K562 (cell line): ENCODE measurements at regions not wholly inside any gene's neighbourhood (a gene's known extent, or its start where the extent isn't known, plus 50 kb on each side); places are given as distances from the start of the nearest gene placed in this dataset.

Experiments
- ATAC-seq: fragments of 200-7000 bp; cut with Tn5 transposase; 3 replicates; pipeline ENCODE4 v1.9.1; 2020; ENCODE audit warnings: moderate library complexity
- BruUV-seq: library from RNA; stranded (reverse); fragments of 400-500 nt; replicated peaks from 2 replicates; lab custom pipeline; 2021; lab: Mats Ljungman, UMichigan
- CTCF ChIA-PET: fragments of 300-600 bp; formaldehyde crosslinking; extraction: SDS; loops from one replicate; lab custom pipeline; 2021; ENCODE audit warnings: low intra/inter-chr PET ratio; lab: Yijun Ruan, JAX
- POLR2A ChIA-PET: fragments of 300-600, 350-650 bp; sonication (Branson Sonifier 250); formaldehyde crosslinking; extraction: SDS; loops from one replicate; lab custom pipeline; 2021; ENCODE audit warnings: antibody characterized with exemption, inconsistent platforms; lab: Yijun Ruan, JAX
- DNase-seq, 4 experiments: peaks; one replicate each; pipeline versions ENCODE4 v3.0.0 to v3.0.0-alpha.2; 2011 to 2018; ENCODE audit warnings: low spot score in 3 of 4, mixed read lengths in 3 of 4; ENCODE audit errors: extremely low read depth in 1 of 4
- FAIRE-seq: peaks from 2 replicates; lab custom pipeline; 2011; peaks lifted over from hg19 to GRCh38; lab: Jason Lieb, UNC
- H2AFZ ChIP-seq: 2 replicates; pipeline ENCODE4 v1.6.0; 2011; ENCODE audit warnings: low read depth, low read length, control low read depth, inconsistent platforms
- H3K27ac ChIP-seq: fragments of 200-600 bp; 3 replicates; pipeline ENCODE4 v1.8.0; 2011; ENCODE audit warnings: low read depth, mild to moderate bottlenecking, control low read depth, inconsistent platforms, low read length, moderate library complexity, mixed read lengths; ENCODE audit errors: extremely low read depth
- H3K27me3 ChIP-seq, 2 experiments: fragments of 300-600 bp in 1 of 2; 2 replicates in 1 of 2; 3 replicates in 1 of 2; pipeline versions ENCODE4 v1.6.0 to v1.8.0; 2011; ENCODE audit warnings: inconsistent platforms in 2 of 2, low read length in 2 of 2, mild to moderate bottlenecking in 1 of 2, mixed read lengths in 1 of 2, moderate library complexity in 1 of 2; ENCODE audit not compliant: control insufficient read depth in 2 of 2, insufficient read depth in 2 of 2
- H3K36me3 ChIP-seq: fragments of 300-600 bp; 3 replicates; pipeline ENCODE4 v1.8.0; 2011; ENCODE audit warnings: mild to moderate bottlenecking, low read length, inconsistent platforms; ENCODE audit not compliant: control insufficient read depth, insufficient read depth
- H3K4me1 ChIP-seq, 2 experiments: fragments of 200-600 bp in 1 of 2; replicated peaks in 1 of 2; 2 replicates in 1 of 2; 3 replicates in 1 of 2; pipeline versions ENCODE4 v1.5.1 to v1.8.0; 2011; ENCODE audit warnings: inconsistent platforms in 2 of 2, low read length in 2 of 2, mild to moderate bottlenecking in 1 of 2, mixed read lengths in 1 of 2, moderate library complexity in 1 of 2; ENCODE audit not compliant: control insufficient read depth in 2 of 2, insufficient read depth in 2 of 2
- H3K4me2 ChIP-seq: 2 replicates; pipeline ENCODE4 v1.6.1; 2011; ENCODE audit warnings: low read length, control low read depth, inconsistent platforms, mixed read lengths; ENCODE audit not compliant: insufficient read depth
- H3K4me3 ChIP-seq: fragments of 200-600 bp; sonication (generic), shearing (Covaris generic); 2 replicates; pipeline ENCODE4 v1.5.1; 2016; ENCODE audit warnings: control low read depth, inconsistent platforms
- H3K79me2 ChIP-seq: fragments of 200-600 bp; 3 replicates; pipeline ENCODE4 v1.8.0; 2011; ENCODE audit warnings: low read length, inconsistent platforms; ENCODE audit not compliant: control insufficient read depth, insufficient read depth
- H3K9ac ChIP-seq, 2 experiments: 2 replicates each; pipeline versions ENCODE4 v1.6.0 to v1.6.1; 2011; ENCODE audit warnings: low read depth in 2 of 2, low read length in 2 of 2, control low read depth in 1 of 2, inconsistent platforms in 1 of 2, mild to moderate bottlenecking in 1 of 2, mixed read lengths in 1 of 2; ENCODE audit not compliant: insufficient read depth in 1 of 2
- H3K9me1 ChIP-seq: one replicate; pipeline ENCODE4 v1.6.0; 2011; ENCODE audit warnings: inconsistent platforms, mild to moderate bottlenecking, low read length, moderate library complexity; ENCODE audit not compliant: control insufficient read depth, insufficient read depth
- H3K9me3 ChIP-seq: replicated peaks from 2 replicates; pipeline ENCODE4 v1.5.1; 2011; ENCODE audit warnings: low read depth, low read length, inconsistent platforms; ENCODE audit not compliant: control insufficient read depth, insufficient read depth
- H4K20me1 ChIP-seq: replicated peaks from 2 replicates; pipeline ENCODE4 v1.6.1; 2011; ENCODE audit warnings: low read length, inconsistent platforms, mixed read lengths; ENCODE audit not compliant: control insufficient read depth, insufficient read depth
- CBX2 ChIP-seq: fragments of 200-600 bp; sonication (generic); IDR thresholded peaks from one replicate; pipeline ENCODE4 v1.6.1; 2012; ENCODE audit warnings: mild to moderate bottlenecking, low read length, inconsistent platforms; ENCODE audit not compliant: insufficient read depth, poor library complexity, severe bottlenecking
- CEBPB ChIP-seq: fragments of 450-650 bp; IDR thresholded peaks from 2 replicates; pipeline ENCODE4 v1.6.1; 2016; ENCODE audit warnings: missing genetic modification characterization, missing compliant biosample characterization
- DEAF1 ChIP-seq: fragments of 450-650 bp; formaldehyde crosslinking; IDR thresholded peaks from 2 replicates; pipeline ENCODE4 v1.4.0; 2020; ENCODE audit warnings: mild to moderate bottlenecking, moderate library complexity
- HDAC3 ChIP-seq: fragments of 450-650 bp; IDR thresholded peaks from 2 replicates; pipeline ENCODE4 v1.6.1; 2018; ENCODE audit warnings: borderline replicate concordance, mild to moderate bottlenecking, moderate library complexity; ENCODE audit not compliant: partially characterized antibody
- SOX6 ChIP-seq: fragments of 450-650 bp; IDR thresholded peaks from 2 replicates; pipeline ENCODE4 v1.6.1; 2014; ENCODE audit warnings: mild to moderate bottlenecking
- SRSF1 ChIP-seq: fragments of 200-400 bp; formaldehyde crosslinking; IDR thresholded peaks from 2 replicates; pipeline ENCODE4 v1.6.1; 2017; ENCODE audit warnings: mild to moderate bottlenecking, low read depth, low read length, moderate library complexity
- ZNF282 ChIP-seq: sonication (generic); formaldehyde crosslinking; IDR thresholded peaks from 2 replicates; pipeline ENCODE4 v1.8.1; 2023; ENCODE audit warnings: missing genetic modification reagents
- WGBS: fragments of 100-300 bp; shearing (Covaris generic); methylation state at CpG from one replicate; pipeline ENCODE4 v1.1.6; 2016; ENCODE audit warnings: low coverage, mixed read lengths; ENCODE audit not compliant: insufficient coverage; ENCODE audit errors: missing lambda C conversion rate; 5-methylcytosine and 5-hydroxymethylcytosine counted together
- in situ Hi-C: fragments of 300-500 bp; cut with MboI; formaldehyde crosslinking; loops from 4 replicates; pipeline ENCODE4 v1.15.0; 2018; ENCODE audit warnings: inconsistent platforms, mixed read lengths
- intact Hi-C: fragments of 100-400 bp; cut with micrococcal nuclease; formaldehyde crosslinking; loops from 2 replicates; pipeline ENCODE4 v1.14.2; 2022
- TF ChIP-seq, protein P1 (sequence below), 3 experiments: fragments of 200-800 bp in 1 of 3; sonication (Bioruptor generic) in 1 of 3; sonication (generic) in 1 of 3; formaldehyde crosslinking in 1 of 3; IDR thresholded peaks; 2 replicates each; pipeline versions ENCODE4 v1.6.1 to v1.8.0; 2016 to 2022; ENCODE audit warnings: mild to moderate bottlenecking in 2 of 3, missing compliant biosample characterization in 2 of 3, missing genetic modification characterization in 2 of 3, missing genetic modification reagents in 1 of 3

DNA sequence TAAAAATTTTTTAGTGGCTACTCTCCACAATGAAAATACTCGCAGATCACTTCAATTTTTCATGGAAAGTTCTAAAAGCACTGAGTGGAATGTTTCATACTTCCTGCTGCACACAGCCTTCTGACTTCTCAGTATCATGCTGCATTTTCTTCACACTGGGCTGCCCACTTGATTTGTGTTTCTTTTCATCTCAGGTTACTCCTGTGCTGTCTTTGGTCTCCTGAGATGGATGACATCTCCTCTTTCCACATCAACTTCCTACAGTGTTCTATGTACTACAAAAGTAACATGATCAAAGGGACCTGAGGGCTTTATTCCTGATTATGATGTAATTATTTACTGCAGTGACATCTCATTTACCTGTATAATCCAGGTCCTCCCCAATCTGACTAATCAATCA, 927.7 kb downstream of the ROBO2 start:
- no peak for TF ChIP-seq CBX2
- no peak for TF ChIP-seq SRSF1
- TF ChIP-seq ZNF282 (CRISPR knock-in tag): no peak
- no peak for TF ChIP-seq SOX6
- TF ChIP-seq DEAF1: no peak
- TF ChIP-seq, all 486 proteins: peak for 0
- Histone ChIP-seq H3K27ac (no peak overlapping the region), H3K4me3 (no peak overlapping the region), H3K4me1 (no peaks in the 10 kb centered on the region), H3K4me2 (no peak overlapping the region), H2AFZ (no peak overlapping the region), H3K79me2 (no peaks in the 10 kb centered on the region), H3K27me3 (no peaks in the 10 kb centered on the region), H3K36me3 (no peaks in the 10 kb centered on the region), H4K20me1 (no peaks in the 10 kb centered on the region), H3K9ac (no peak overlapping the region), H3K9me1 (no peaks in the 10 kb centered on the region), H3K9me3 (no peaks in the 10 kb centered on the region)
- POLR2A ChIA-PET: no interaction called here
- intact Hi-C loops: no loop called here
- ATAC-seq (no peak), FAIRE-seq (no peak), DNase-seq (no peak)
- CTCF ChIA-PET: no interaction called here
- no TSS peak for BruUV-seq
- 0% methylated on average over 1 of the region's 1 CpG for WGBS
- in situ Hi-C loops: no loop called here

DNA sequence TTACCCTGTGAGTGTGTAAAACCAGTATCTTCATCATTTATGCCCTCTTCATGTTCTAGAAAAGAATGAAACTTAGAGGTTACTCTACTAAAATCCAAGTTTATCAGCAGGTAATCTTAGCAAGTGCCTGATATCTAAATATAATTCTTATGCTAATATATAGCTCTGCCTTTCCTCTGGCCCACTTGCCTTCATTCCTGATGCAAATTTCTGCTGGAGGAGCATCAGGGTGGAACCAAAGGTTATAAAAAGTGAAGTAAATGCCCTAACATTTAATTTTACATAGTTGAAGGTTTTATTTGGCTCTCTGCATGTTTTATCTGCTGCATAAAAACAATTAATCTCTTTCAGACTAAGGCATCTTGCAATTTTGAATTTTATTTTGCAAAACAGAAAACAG, 936.2 kb downstream of the ROBO2 start:
- POLR2A ChIA-PET: no interaction called here
- no peaks in the 10 kb centered on the region for H3K9me1 ChIP-seq
- no peak for FAIRE-seq
- H3K9me3 ChIP-seq: no peaks in the 10 kb centered on the region
- no peaks in the 10 kb centered on the region for H3K4me1 ChIP-seq
- in situ Hi-C loops: no loop called here
- H4K20me1 ChIP-seq: no peaks in the 10 kb centered on the region
- H3K27me3 ChIP-seq: no peaks in the 10 kb centered on the region
- no peaks in the 10 kb centered on the region for H3K36me3 ChIP-seq
- no peak for TF ChIP-seq CEBPB
- TF ChIP-seq HDAC3: no peak
- TF ChIP-seq, protein P1, sequence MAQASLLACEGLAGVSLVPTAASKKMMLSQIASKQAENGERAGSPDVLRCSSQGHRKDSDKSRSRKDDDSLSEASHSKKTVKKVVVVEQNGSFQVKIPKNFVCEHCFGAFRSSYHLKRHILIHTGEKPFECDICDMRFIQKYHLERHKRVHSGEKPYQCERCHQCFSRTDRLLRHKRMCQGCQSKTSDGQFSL (CRISPR knock-in tag; IDR thresholded peaks at IDR 0.05): no peak
- TF ChIP-seq, protein P1 (tag; IDR thresholded peaks at IDR 0.05): no peak
- TF ChIP-seq, all 486 proteins: peak for 0
- no peak overlapping the region for H2AFZ ChIP-seq
- CTCF ChIA-PET: no interaction called here
- BruUV-seq: no TSS peak
- DNase-seq: no peak
- ATAC-seq: no peak
- no peak overlapping the region for H3K4me3 ChIP-seq
- no peak overlapping the region for H3K4me2 ChIP-seq
- H3K27ac ChIP-seq: no peak overlapping the region
- intact Hi-C loops: no loop called here
- H3K9ac ChIP-seq: no peak overlapping the region
- H3K79me2 ChIP-seq: no peaks in the 10 kb centered on the region
